ENCODE measurements at regions not wholly inside any gene's neighbourhood (a gene's known extent, or its start where the extent isn't known, plus 50 kb on each side); places are given as distances from the start of the nearest gene placed in this dataset.

DNA sequence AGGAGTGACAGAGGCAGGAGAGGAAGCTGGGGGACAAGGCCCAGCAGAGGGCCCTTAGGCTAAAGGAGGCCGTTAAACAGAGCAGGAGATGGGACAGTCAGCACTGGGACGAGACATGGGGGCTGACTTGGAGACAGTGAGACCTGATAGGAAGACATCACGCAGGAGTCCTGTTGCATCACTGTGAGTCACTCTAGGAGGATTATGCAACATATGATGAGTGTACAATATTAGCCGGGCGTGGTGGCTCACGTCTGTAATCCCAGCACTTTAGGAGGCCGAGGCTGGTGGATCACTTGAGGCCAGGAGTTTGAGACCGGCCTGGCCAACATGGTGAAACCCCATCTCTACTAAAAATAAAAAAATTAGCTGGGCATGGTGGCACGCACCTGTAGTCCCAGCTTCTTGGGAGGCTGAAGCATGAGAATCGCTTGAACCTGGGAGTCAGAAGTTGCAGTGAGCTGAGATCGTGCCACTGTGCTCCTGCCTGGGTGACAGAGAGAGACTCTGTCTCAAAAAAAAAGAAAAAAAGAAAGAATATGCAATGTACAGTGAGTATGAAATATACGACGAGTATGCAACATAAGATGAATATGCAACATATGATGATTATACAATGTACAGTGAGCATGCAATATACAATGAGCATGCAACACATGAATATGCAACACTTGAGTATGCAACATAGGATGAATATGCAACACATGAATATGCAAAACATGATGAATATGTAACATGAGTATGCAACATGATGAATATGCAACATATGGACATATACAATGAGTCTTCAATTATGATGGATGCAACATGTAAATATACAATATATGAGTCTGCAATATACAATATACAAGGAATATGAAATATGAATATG is 83.3 kb upstream of the ID2 start:
- TF ChIP-seq, protein P1, sequence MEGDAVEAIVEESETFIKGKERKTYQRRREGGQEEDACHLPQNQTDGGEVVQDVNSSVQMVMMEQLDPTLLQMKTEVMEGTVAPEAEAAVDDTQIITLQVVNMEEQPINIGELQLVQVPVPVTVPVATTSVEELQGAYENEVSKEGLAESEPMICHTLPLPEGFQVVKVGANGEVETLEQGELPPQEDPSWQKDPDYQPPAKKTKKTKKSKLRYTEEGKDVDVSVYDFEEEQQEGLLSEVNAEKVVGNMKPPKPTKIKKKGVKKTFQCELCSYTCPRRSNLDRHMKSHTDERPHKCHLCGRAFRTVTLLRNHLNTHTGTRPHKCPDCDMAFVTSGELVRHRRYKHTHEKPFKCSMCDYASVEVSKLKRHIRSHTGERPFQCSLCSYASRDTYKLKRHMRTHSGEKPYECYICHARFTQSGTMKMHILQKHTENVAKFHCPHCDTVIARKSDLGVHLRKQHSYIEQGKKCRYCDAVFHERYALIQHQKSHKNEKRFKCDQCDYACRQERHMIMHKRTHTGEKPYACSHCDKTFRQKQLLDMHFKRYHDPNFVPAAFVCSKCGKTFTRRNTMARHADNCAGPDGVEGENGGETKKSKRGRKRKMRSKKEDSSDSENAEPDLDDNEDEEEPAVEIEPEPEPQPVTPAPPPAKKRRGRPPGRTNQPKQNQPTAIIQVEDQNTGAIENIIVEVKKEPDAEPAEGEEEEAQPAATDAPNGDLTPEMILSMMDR (IDR thresholded peaks at IDR 0.05) = no peak
- TF ChIP-seq POLR2A (IDR thresholded peaks at IDR 0.05) (no peak), POLR2AphosphoS5 (IDR thresholded peaks at IDR 0.05) (peak in 1 of 4 donors; percentile 62), EP300 (IDR thresholded peaks at IDR 0.05) (no peak)
